NCI-H2107 treated with DMSO at 0.1 percent for 48 hours (cell line): ENCODE measurements at regions not wholly inside any gene's neighbourhood (a gene's known extent, or its start where the extent isn't known, plus 50 kb on each side); places are given as distances from the start of the nearest gene placed in this dataset.

ENCODE experiments used
- DNase-seq: peaks from one replicate; lab custom pipeline; 2025; ENCODE audit not compliant: unreplicated experiment; lab: John Stamatoyannopoulos, UW

DNA sequence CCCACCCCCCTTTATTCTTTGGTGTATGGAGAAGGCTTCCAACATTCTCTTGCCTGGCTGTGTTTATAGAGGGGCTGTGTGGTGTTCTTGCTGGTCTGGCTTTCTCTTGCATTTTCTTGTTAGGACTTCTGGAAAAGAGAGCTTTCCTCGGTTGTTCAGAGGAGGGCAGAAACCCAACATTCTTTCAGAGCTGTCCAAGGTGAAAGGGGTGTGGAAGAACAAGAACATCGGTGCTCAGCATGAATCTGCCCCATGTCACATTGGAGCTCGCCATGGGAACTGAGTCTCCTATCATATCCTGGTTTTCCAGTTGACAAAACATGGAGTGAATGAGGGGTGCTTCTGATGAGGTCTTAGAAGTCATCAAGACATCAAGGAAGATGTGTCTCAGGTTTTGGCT is 281.8 kb downstream of the RNF144B start:
- no peak for DNase-seq

DNA sequence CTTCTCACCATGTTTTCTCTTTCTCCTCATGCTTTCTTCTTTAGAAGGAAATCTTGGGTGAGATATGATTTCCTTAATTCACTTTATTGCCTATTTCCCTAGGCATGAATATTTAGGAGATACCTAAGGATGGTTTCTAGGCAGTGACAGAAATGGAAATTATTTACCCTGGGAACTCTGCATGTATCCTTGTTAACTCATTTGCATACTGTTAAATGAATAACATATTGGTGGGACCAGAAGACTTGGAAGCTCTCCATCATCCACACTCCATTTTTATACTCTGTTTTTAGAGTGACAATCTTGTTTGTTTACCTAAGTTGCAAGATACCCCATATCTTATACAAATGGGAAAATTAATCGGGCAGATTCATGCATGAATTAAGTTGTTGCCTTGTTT is 285.7 kb downstream of the RNF144B start:
- DNase-seq, result no peak

DNA sequence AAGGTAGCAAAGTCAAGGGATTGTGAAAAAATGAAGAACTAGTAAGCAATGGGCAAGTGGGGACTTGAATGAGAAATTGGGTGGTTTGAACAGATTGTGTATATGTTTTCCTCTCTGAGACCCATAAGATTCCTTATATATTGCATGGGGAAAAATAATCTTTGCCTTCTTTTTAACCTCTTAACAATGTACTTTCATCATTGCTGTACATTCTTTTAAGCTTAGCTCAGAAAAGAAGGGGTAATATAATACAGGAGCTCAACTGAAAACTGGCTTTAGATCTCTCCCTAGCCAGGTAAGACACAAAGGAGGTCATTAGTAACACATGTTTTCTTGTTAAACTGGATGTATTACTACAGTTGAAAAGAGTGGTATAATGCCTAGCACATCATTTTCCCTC is 287.2 kb downstream of the RNF144B start:
- no peak for DNase-seq

DNA sequence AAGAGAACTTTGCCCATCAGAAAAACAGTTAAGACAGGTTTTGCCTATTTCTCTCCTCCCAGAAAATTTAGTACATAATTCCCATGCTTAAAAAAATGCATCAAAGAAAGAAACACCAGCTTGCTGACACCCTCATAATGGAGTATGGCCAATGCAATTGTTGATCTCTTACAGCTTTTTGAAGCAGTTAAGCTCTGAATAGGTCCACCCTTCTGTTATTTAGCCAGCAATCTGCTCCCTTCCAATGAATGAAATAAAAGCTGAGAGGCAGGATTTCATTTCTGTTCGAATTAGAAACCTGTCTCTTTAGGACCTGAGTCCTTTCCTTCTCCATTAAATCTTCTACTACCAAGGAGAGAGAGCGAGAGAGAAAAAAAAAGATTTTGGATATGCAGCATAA is 288.7 kb downstream of the RNF144B start:
- DNase-seq, result no peak

DNA sequence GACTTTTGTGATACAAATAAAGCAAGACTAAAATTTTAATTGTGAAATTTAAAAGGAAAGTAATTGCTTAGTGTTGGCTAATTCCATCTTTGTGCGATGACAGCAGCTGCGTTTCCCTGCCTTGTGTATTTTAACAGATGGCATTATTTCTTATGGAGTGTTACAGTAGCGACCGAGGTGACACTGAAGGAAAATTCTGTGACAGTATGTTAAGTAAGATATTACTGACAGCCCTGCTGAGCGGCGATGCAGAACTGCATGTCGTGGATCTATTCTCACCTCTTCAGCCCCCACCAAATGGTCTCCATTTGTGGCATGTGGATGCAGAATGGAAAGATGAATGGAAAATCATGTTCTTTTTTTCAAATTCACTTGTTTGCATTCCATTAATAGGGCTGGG is 289.4 kb downstream of the RNF144B start:
- DNase-seq, result no peak

DNA sequence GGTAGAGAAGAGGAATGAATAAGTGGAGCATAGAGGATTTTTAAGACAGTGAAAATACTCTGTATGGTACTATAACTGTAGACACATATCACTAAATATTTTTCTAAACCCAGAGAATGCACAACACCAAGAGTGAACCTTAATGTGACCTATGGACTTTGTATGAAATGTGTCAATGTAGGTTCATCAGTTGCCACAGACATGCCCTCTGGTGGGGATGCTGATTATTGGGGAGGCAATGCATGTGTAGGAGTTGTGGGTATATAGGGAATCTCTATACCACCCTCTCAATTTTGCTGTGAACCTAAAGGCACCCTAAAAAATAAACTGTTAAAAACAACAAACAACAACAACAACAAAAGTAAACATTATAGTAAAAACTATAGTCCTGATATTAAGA is 293.7 kb downstream of the RNF144B start:
- DNase-seq, result no peak

DNA sequence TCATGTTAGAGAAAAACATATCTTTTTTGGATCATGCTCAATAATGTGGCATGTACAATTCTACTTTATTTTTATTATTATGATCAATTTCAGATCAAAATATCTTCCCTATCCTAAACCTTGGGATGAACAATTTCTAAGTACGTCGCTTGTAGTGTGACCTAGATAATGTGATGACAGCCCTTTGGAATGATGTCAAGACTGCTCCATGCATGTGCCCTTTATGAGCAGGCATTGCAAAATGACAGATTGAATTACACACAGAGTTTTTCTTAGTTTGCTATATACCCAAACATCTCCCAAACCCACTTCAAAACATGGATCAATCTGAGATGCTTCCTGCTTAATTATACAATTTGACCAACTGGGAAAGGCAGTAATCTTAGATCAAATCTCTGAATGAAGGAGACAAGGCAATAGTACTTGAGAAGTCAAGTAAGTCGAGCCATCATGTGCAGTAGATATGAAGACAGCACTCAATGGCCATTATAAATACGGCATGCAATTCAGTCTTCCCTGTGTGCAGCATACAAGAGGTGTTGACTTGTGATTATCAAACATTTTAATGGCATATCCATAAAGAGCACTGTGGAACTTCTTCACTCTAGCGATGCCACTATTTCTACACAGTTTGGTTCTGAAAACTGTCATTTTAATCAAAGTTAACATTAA is 294.8 kb downstream of the RNF144B start:
- DNase-seq, result no peak

DNA sequence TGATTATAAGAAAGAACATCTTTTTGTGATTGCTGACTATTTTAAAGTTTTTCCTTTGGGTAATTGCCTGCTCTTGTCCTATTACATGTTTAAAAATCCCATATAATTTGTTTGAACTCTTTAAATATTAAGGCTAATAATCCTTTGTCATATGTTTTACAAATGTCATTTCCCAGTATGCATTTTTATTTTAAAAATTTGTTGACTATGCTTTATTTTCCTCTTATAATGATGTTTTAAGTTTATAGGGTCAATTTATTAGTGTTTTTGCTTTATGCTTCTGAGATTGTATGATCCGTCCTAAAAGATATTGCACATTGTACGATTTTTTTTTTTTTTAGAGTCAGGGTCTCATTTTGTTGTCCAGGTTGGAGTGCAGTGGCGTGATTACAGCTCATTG is 297.2 kb downstream of the RNF144B start:
- DNase-seq, result no peak

DNA sequence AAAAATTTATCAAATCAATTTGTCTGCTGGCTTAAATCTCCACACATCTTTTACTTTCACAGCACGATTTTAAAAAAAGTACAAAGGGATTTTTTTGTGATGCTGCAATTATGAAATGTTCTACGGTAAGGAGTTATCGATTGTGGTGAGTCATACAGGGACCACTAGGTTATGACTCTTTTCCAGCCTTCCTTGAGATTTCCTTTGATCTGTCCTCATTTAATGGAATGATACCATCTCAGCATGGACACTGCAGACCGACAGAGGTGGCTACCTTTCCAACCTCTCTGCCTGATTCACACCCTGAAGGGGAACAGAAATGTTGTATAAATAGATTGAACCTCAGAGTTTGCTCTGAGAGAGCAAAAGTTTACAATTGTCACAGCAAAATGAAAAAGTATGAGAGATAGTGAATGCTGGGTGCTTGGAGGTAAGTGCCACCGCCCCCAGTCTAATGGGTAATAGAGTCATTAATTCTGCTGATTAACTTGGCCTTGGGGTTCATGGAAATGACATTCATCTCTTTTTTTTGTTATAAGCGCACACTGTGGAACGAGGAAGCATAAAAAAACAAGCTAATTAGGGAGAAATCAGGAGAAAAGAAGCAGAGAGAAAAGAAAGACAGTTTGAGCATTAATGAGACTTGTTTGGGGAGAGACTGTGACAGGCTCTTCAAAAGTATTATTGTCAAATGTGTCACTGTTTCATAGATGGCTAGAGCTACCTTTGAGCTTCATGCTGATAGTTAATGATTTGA is 306.0 kb downstream of the RNF144B start:
- DNase-seq, result no peak

DNA sequence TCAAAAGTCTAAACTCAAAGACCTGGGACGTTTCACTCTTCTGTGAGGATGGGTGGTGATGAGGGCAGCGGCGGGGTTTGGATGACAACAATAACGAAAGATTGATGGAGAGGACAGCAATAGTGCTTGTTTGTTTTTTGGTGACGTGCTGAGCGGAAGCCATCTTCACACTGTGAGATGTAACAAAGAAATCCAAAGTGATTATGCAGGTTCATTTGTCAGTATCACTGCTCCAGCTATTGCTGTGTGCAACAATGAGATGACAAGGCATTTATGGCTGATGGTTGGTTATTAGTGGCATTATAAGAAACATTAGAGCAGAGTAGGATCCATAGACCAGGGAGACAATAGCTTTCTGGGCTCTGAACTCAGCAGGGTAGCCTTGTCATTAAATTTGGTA is 306.7 kb downstream of the RNF144B start:
- DNase-seq, result no peak

DNA sequence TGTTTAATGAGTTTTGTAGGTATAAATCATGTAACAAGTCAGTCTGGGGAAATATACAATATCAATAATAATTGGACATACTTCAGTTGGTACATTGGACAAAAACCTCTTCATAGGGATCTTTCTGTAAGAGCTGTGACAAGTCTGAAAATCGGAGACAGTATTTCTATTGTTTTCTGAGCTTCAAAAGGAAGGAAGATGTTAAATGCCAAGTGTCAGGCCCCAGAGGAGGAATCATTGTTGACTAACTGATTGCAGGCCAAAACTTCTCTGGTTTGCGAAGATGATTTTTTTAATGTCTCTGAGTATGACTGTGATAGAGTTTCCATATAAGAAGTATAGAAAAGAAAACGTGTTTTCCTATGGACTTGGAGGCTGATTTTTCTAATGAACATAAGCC is 316.4 kb downstream of the RNF144B start:
- DNase-seq, result no peak

DNA sequence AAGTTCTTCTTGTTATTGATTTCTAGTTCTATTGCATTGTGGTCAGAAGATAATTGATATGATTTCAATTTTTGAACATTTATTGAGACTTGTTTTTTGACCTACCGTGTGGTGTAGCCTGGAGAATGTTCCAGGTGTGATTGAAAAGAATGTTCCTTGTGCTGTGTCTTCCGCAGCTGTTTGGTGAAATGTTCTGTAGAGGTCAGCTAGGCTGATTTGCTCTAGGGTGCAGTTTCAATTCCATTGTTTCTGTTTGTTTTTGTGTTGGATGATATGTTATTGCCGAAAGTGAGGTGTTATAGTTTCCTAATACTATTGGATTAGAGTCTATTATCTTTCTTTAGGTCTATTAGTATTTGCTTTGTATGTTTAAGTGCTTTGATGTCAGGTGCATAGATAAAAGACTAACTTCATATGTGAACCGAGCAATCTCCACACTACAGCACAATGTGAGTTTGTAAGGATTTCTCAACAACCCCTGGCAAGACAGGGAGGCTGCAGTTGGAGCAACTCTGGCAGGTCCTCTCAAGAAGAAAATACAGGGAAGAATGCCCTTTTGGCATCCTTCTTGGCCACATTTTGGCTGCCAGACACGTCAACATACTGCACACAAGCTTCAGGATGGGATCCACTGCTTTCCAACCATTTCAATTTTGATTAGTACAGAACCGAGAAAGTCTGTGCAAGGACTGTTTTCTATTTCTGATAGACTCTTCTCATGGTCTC is 320.7 kb downstream of the RNF144B start:
- DNase-seq, result no peak

DNA sequence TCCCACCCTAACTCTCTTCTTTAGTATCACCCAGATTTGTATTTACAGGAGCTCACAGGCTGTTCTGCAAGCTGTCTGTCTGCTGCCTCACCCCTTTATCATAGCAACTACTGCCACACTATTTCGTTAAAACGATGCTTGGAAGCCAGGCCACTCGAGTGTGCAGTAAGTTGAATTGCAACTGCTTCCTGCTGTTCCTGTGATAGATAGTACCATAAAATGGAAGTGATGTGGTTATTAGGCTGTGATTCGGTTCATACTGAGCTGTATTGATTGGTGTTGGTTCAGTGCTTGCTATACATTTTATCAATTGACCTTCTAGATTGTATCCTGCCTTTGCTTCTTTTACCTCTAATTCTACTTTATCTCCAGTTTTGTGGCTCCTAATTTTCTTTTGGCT is 325.4 kb downstream of the RNF144B start:
- DNase-seq, result no peak

DNA sequence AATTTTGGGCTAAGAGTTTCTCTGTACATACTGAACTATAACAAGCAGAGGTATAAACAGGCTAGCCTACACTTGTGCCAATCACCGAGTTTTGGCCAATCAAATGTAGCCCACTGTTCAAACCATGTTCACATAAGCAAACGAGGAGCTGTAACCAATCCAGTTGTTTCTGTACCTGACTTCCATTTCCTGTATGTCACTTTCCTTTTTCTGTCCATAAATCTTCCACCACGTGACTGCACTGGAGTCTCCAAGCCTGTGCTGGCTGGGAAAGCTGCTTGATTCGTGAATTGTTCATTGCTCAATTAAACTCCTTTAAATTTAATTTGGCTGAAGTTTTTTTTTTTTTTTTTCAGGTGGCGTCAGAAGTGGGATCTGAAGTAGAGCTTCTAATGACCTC is 332.9 kb downstream of the RNF144B start:
- no peak for DNase-seq

DNA sequence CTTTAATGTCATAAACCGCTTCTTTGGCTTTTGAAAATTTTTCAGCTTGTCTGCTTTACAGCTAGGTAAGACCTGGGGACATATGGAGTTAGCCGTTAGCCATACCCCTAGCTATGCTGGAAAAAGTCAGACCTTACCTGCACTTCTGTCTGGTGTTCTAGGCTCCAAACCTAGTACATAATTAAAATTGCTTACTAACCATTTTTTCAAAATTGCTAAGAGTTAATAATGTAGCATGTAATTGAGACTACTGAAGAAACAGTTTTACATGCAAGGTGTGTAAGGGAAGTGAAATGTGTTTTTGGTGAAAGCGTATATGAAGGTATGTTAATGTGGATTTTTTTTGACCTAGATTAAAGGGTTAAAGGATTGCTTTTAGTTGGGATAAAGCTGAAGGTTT is 336.9 kb downstream of the RNF144B start:
- no peak for DNase-seq

DNA sequence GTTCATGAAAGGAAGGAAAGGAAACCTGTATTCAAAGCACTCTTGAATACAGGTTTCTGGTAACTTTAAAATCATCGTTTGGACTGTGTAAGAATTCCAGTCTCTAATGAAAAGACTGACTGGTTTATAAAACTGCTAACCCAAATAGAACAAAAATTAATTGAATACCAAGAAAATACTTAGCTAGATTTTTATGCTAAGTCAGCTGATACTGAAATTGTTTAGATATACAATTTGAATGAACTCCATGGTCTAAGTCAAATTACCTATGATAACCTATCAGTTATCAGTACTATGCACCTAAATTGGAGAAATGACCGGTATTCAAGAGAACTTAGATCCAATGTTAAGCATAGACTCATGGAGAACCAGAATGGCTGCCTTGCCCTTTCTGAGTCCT is 338.3 kb downstream of the RNF144B start:
- no peak for DNase-seq

DNA sequence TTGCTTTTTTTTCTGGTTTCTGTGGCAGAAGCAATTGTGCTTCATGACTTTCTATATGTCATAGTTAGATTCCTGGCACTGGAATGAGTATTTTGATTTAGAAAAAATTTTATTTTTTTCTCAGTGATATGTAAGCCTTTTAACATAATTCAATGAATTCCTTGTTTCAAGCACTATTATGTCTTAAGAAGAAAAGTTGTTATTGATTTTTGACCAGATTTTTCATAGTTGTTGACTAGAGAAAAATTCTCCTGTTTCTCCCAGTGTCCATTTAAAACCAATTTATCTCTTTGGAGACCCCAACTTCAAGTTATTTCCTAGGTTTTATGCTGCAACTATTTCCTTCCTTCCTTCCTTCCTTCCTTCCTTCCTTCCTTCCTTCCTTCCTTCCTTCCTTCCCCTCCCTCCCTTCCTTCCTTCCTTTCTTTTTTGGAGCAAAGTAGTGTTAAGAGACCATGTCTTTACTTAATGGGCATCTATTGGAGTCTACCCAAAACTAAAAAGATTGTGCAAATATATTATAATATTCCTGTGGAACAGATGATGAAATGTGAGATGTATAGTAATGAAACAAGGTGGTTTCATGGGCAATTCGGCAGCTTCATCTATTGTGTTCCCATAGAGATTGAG is 346.9 kb downstream of the RNF144B start:
- DNase-seq, result no peak

DNA sequence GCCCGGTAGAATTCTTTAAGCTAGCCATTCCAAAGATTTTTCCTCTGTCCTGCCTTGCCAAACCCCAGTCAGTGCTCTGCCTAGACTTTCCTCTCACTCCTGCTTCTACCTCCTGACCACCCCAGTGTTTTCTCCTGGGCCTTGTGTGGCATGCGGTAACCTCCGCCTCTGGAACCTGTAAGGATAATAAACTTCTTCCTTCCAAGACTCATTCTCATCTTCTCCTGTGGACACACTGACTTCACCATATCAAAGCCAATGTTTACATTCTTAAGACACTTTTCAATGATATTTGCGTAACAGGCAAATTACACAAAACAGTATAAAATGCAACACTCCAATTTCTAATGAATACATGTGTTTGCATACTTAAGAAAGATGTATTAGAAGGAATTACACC is 354.6 kb downstream of the RNF144B start:
- DNase-seq, result no peak

DNA sequence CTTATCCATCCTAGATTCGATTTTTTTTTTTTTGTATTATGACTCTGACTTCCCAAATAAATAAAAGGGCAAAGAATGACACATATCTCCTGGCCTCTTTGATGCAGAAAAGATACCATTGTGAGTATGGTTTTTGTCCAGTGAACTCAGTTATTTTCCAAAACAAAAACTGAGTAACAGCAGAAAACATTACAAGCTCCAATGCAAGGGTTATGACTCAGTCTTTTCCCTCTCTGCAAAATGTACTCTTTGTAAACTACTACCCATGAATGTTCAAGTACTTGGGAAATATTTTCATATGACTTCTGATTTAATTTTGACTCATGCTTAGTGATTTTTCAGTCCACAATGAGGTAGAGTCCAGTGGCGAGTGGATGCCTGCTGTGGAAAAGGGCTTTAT is 355.3 kb downstream of the RNF144B start:
- no peak for DNase-seq

DNA sequence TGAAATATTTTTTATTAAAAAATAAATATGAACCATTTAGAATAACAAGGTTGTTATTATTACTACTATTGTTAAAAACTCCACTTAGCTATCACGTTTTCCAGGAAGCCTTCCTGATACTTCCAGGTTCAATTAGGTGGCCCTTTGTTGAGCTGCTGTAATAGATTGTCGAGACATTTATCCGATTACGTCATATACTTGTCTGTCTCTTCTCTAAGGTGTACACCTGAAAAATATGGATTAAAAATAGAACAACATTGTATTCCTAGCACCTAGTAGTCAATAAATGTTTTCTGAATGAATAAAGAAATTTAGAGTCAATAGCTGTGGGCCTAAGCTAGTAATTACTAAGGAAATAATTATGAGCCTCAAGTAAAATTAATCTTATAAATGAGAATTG is 359.6 kb downstream of the RNF144B start:
- DNase-seq, result no peak

DNA sequence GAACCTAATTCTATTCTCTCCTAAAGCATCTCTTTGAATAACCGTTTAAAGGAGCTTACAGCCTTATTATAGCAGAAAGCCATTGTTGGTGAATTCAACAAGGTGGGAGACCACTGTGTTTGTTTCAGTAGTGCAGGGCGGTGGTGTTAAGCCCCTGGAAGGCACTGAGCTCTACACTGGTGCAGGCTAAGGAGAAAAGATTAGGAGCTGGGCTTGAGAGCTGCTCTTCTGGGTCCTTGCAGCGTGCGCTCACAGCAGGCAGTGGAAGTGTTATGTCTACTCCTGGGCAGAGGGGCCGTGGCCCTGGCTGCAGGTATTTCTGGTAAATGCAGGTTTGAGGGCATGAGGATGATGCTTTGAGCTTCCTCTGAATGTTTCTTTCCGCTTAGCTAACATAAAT is 361.2 kb downstream of the RNF144B start:
- DNase-seq, result no peak
